IPS DF 19.7 (cell line): ENCODE measurements at regions not wholly inside any gene's neighbourhood (a gene's known extent, or its start where the extent isn't known, plus 50 kb on each side); places are given as distances from the start of the nearest gene placed in this dataset.
"Not testable (repeated sequence)": the region's sequence is repeated elsewhere in the genome, so short reads cannot be mapped to it uniquely, and the experiment has no call there.

Experiments used
- DNase-seq: peaks from one replicate; pipeline ENCODE4 v3.0.0-alpha.2; 2013; ENCODE audit warnings: low read depth, low spot score

GRCh38 chr1:178607718-178608408 is 95.0 kb downstream of the TEX35 start:
- no peak for DNase-seq

DNA sequence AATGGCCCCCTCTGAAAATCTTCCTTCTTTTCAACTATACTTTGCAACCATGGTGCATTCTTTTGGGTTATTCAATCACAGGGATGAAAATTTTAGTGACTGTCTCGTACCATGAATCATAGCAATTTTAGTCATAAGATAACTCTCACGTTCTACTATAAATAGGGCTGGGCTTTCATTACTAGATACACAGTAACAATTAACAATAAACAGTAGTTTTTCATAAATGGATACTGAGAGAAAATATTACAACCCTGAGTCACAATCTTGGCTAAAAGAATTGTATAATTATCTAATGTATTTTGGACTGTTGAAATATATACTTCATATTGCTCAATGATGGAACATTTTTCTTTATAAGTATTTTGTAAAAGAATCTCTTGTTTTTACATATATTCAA is 96.1 kb downstream of the TEX35 start:
- DNase-seq = no peak

- not testable (repeated sequence) for DNase-seq
Observed at GRCh38 chr1:178610690-178611410, 97.9 kb downstream of the TEX35 start.

DNA sequence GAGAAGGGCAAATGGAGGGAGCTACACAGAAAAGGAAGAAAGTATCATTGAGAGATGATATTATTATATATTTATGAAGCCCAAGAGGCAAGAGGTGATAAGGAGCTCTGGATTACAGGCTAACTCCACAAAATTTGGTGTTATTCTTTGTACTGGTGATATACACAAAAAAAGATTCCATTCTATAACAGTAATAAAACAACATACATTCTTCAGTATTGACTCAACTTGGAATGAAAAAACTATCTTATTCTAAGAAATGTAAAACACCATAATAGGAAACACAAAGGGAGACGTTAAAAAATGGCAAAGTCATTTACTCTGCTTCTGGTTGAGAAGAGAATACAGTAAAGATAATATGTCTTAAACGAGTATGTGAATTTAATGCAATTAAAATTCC is 99.4 kb downstream of the TEX35 start:
- DNase-seq = no peak

DNA sequence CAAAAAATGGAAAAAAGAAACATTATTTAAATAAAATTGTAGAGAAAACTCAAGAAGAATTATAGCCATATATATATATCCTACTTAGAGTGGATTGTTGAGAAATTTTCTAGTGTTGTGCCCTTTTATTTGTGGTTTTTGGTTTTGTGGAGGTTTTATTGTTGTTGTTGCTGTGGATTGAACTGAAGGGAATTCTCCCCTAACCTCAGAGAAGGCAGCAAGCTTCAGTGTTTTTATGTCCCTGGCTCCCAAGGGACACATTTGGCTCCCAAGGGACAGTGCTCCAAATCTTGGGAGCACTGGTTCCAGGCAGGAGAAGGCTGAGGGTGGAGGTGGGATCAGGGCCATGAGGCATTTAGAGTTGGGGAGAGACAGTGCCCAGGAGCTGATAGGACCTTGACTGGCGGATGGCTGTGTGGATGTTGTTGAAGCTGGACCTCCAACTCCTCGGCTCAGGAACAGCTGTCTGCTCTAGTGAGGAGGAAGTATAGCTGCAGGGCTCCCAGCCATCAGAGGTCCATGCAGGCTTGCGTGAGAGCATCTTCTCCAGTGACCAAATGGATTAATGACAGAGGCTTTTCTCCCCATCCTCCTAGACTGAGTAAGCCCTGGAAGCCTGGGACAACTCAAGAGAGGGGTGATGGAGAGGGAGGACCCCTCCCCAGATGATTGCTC is 100.5 kb downstream of the TEX35 start:
- DNase-seq = no peak

DNA sequence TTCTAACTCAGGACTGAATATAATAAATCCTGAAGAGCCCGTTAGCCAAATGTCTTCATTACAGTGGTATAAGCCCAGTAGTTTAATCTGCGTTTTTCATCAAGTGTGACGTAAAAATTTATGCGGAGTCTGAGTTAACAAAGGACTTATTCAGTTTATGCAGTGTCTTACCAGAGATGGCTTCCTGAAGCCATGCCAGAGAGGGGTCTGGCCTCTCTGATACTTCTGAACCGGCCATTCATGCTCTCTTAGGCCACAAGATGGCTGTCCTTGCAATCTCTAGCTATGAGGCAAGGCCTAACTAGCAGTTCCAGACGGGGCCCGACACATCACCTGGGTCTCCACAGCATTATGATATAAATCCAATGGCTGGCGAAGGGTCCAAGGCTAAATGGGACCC is 101.4 kb downstream of the TEX35 start:
- DNase-seq = no peak

- DNase-seq = no peak
Observed at GRCh38 chr1:178619042-178619927, 105.8 kb upstream of the RALGPS2 start.

- no peak for DNase-seq
Observed at GRCh38 chr1:178620584-178621475, 104.2 kb upstream of the RALGPS2 start.

- DNase-seq = no peak
Observed at GRCh38 chr1:178621822-178622221, 103.2 kb upstream of the RALGPS2 start.

- DNase-seq = no peak
Observed at GRCh38 chr1:178625695-178626094, 99.3 kb upstream of the RALGPS2 start.

GRCh38 chr1:178627037-178627436 is 98.0 kb upstream of the RALGPS2 start:
- no peak for DNase-seq

- no peak for DNase-seq
Observed at GRCh38 chr1:178628637-178629251, 96.3 kb upstream of the RALGPS2 start.

DNA sequence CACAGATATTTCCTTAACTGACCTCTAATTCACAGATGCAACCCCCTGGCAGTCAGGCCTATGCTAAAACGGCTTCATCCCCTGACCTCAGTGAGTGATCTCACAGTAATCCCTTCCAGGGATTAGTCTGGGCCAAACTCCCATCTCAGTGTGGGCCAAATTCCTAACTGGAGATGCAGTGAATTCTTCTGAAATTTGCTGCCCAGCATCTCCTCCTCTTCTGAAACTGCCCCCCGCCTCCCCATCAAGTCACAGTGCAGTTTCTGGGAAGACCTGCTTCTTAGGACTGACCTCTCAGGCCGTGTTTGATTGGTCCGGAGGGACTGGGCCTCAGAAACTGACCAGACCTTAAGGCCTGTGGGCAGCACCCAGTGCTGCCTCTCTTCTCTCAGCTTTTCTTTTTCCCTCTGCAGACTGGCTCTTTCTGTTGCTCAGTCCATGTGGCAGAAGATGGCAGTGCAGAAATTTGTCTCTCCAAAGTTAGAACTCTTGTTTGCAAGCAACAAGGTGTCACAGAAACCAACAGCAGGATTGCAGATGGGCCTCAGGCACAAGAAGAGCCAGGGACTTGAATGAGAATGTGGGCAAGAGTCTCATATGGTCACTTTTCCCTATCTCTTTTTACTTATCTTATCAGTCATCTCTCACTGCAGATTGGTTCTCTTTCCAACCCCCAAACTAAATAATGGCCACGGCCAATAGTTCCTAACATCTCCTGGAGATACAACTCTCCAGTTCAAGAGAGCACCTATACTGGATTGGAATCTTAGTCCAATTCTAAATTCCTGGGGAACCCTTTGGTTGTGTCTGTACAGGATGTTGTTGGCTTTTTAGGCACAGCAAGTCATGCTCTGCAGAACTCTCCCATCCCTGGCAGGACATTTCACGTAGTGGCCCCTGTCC is 95.5 kb upstream of the RALGPS2 start:
- DNase-seq = no peak

- DNase-seq = no peak
Observed at GRCh38 chr1:178630417-178630816, 94.6 kb upstream of the RALGPS2 start.

DNA sequence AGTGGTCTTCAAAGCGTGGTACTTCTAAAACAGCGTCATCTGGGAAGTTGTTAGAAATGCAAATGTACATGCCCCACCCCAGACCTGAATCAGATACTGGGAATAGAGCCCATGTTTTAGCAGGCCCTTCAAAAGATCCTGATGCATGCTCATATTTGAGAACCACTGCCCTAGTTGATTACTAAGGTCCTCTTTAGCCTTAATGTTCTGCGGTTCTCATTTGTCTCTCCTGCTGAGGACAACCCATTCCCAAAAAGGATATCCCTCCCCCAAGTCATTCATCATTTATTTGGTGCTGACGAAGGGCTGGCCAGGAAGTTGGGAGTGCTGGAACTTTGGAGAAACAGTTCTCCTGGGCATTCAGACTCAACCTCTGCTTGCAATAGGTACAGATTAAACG is 92.4 kb upstream of the RALGPS2 start:
- no peak for DNase-seq

DNA sequence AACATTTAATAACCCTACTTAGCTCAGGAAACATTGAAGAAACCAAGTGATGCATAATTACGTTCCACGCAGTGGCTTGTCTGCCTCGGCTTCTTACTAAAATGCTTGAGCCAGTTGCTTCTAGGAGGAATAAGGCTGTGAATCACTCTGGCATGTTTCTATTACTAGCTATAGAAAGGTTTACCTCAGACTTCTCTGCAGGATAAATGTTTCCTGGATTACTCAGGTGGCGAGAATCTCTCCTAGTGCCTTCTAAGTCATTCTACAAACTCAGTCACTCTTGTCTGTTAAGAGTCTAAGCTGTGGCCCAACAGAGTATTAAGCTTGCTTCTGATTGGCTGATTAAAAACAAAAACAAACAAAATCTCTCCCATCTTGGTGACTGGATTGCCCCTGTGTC is 92.0 kb upstream of the RALGPS2 start:
- no peak for DNase-seq

DNA sequence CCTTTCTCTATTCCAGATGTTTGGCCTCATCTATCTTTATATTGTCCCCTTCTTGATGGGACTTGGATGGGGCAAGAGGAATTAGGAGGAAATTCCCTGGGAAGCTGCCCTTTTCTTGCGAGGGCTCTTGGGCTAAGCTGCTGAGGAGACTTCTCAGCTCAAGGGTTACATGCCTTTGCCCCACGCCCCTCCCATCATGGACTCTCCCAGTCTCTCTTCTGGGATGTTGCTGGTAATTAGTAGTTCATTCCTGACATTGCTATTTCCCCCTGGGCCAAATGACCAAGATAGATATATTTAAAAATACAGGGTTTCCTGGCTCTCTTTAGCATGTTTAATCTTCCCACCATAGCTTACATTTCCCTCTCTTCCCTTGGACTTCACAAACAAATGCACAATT is 90.6 kb upstream of the RALGPS2 start:
- no peak for DNase-seq

GRCh38 chr1:178637841-178638240 is 87.2 kb upstream of the RALGPS2 start:
- DNase-seq = no peak

GRCh38 chr1:178639326-178639725 is 85.7 kb upstream of the RALGPS2 start:
- DNase-seq = no peak
